ENCODE measurements at regions not wholly inside any gene's neighbourhood (a gene's known extent, or its start where the extent isn't known, plus 50 kb on each side); places are given as distances from the start of the nearest gene placed in this dataset.
A peak's percentile ranks its signal among the peaks of the same experiment; 100 is the strongest.

DNA sequence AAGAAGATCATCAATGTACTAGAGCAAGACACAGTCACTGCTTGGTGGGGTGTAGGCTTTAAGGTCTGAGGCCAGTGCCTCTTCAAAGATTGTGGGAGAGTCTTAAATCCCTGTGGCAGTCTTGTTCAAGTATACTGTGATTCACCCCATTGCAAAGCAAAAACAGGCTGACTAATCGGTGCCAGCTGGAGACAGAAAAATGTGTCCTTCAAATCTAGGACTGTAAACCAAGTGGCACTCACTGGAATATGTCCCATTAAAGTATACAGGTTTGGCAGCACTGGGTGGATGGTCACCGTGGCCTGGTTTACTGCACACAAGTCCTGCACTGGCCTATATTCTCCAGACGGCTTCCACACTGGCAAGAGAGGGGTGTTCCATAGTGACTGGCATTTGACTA is 1315.3 kb downstream of the TMEM121 start:
- Histone ChIP-seq H3K27me3 (no peaks in the 10 kb centered on the region), H3K4me1 (peaks cover 13% of the 10 kb centered on the region), H3K4me3 (no peak overlapping the region), H3K36me3 (ENCODE audit: low read depth, missing control alignments) (no peaks in the 10 kb centered on the region), H3K9me3 (no peaks in the 10 kb centered on the region), H3K27ac (no peak overlapping the region)
- intact Hi-C loops (cut with DNase I; ENCODE audit: low total_unique reads): no loop called here
- no peak for DNase-seq
- WGBS, 2 donors: 71 to 80% methylated on average over 3 of the region's 3 CpGs
- TF ChIP-seq, protein P1, sequence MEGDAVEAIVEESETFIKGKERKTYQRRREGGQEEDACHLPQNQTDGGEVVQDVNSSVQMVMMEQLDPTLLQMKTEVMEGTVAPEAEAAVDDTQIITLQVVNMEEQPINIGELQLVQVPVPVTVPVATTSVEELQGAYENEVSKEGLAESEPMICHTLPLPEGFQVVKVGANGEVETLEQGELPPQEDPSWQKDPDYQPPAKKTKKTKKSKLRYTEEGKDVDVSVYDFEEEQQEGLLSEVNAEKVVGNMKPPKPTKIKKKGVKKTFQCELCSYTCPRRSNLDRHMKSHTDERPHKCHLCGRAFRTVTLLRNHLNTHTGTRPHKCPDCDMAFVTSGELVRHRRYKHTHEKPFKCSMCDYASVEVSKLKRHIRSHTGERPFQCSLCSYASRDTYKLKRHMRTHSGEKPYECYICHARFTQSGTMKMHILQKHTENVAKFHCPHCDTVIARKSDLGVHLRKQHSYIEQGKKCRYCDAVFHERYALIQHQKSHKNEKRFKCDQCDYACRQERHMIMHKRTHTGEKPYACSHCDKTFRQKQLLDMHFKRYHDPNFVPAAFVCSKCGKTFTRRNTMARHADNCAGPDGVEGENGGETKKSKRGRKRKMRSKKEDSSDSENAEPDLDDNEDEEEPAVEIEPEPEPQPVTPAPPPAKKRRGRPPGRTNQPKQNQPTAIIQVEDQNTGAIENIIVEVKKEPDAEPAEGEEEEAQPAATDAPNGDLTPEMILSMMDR (IDR thresholded peaks at IDR 0.05): no peak
- no peak for TF ChIP-seq POLR2A (IDR thresholded peaks at IDR 0.05)

DNA sequence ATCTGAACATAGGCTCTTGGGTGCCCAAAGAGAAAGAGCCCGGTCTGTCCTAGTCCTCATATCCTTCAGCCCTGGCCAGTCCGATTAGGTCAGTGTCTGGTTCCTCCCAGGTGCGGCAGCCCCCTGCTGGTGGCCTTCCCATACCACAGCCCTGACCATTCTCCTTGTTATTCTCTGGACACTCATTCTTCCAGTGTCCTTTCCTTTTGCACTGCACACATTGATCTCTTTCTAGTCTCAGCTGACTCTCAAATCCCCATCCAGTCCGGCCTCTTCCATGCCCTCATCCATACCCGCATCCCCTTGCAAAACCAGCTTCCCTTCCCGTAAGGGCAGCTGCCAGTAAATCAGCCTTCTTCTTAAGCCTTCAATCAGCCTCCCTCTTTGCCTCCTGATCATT is 1316.3 kb downstream of the TMEM121 start:
- Histone ChIP-seq H3K9me3 (no peaks in the 10 kb centered on the region), H3K27me3 (no peaks in the 10 kb centered on the region), H3K27ac (no peak overlapping the region), H3K36me3 (ENCODE audit: low read depth, missing control alignments) (no peaks in the 10 kb centered on the region), H3K4me3 (no peak overlapping the region), H3K4me1 (peaks cover 13% of the 10 kb centered on the region)
- TF ChIP-seq, protein P1 (IDR thresholded peaks at IDR 0.05): peak; percentile 31 to 50 (median 48)
- TF ChIP-seq POLR2A (IDR thresholded peaks at IDR 0.05): no peak
- WGBS, 2 donors: 77 to 86% methylated on average over 5 to 6 of the region's 6 CpGs
- intact Hi-C loops (cut with DNase I; ENCODE audit: low total_unique reads): no loop called here
- DNase-seq: peak; percentile 69

DNA sequence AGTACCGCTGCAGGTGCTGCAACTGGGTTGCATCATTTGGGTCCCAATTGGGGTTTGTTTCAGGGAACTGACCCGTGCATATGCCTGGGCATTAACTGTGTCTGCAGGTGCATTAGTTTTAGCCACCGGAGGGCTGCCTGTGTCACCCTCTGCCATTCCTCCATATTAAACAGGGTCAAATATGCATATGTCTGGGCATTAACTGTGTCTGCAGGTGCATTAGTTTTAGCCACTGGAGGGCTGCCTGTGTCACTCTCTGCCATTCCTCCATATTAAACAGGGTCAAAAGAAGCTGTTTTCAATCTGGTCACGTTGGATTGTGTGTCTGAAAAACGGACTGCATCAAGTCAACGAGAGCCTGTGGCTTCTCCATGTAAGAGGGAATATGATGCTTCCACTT is 1317.0 kb downstream of the TMEM121 start:
- DNase-seq: no peak
- Histone ChIP-seq H3K4me1 (peaks cover 14% of the 10 kb centered on the region), H3K36me3 (ENCODE audit: low read depth, missing control alignments) (no peaks in the 10 kb centered on the region), H3K4me3 (peak overlapping the region in 1 of 2 donors; percentile 70), H3K9me3 (no peaks in the 10 kb centered on the region), H3K27ac (peak overlapping the region; percentile 83 to 97), H3K27me3 (no peaks in the 10 kb centered on the region)
- WGBS, 2 donors: 39 to 46% methylated on average over 5 to 6 of the region's 6 CpGs
- intact Hi-C loops (cut with DNase I; ENCODE audit: low total_unique reads): no loop called here
- no peak for TF ChIP-seq POLR2A (IDR thresholded peaks at IDR 0.05)
- TF ChIP-seq, protein P1 (IDR thresholded peaks at IDR 0.05): no peak

DNA sequence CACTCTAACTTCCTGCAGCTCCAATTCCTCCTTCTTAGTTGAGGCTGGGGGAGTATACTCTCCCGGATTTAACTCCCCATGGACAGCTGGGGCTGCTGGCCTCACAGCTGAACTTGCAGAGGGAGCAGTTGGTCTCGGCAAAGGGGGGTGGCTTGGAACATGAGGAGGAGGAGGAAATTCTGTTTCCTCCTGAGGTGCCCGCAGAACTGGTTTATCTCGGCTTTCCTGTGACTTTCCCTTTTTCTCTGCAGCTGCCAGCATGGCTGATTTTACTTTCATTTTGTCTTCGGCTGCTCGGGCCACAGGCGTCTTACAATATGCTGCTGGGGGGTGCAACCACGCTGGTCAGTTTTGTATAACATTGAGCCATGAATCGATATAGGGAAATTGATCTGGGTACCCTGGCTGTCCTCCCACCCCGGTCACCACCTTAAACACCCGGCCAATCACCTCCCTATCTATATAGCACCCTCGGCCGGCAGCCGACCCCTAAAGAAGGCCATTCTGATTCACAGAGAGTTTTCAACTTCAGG is 1317.6 kb downstream of the TMEM121 start:
- DNase-seq: peak; percentile 54
- peak overlapping the region; percentile 52 to 70 for H3K4me3 ChIP-seq
- no peaks in the 10 kb centered on the region for H3K36me3 ChIP-seq (ENCODE audit: low read depth, missing control alignments)
- TF ChIP-seq, protein P1 (IDR thresholded peaks at IDR 0.05): no peak
- TF ChIP-seq POLR2A (IDR thresholded peaks at IDR 0.05): no peak
- H3K27me3 ChIP-seq: no peaks in the 10 kb centered on the region
- H3K27ac ChIP-seq: peak overlapping the region; percentile 83 to 97
- no peaks in the 10 kb centered on the region for H3K9me3 ChIP-seq
- 19 to 25% methylated on average over 13 to 14 of the region's 14 CpGs for WGBS, 2 donors
- peaks cover 20% of the 10 kb centered on the region for H3K4me1 ChIP-seq
- intact Hi-C loops (cut with DNase I; ENCODE audit: low total_unique reads): no loop called here

DNA sequence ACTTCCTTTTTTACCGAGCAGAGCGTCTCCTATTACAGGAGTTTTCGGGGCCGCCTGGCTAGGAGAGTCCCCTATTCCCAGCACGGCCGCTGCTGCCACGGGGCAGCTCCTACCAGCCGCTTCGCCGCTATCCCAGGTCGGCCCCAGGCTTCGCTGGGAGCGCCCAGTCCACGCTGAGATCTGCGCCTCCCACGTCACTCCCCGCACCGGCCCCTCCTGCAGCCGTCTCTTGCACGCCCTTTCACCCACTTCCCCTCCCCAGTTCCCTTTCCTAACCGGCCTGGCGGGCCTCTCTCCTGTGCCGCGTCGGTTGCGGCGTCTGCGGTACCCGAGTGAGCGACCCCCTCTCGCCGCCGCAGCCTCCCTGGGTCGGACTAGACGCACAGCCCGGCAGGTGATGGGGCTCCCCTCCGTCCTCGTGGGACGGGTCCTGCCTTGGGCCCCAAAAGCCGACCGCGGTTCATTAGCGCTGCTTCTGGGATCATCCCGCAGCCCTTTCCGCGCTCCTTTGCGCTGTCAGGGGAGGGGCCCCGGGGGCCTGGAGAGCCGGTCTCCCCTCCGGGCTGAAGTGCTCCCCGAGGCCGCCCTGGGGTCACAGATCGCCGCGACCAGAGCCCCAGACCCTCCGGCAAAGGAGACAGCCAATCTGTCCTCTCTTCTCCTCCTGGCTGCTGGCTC is 1318.4 kb downstream of the TMEM121 start:
- H3K27me3 ChIP-seq: no peaks in the 10 kb centered on the region
- 21 to 44% methylated on average over 39 to 56 of the region's 56 CpGs for WGBS, 2 donors
- no peaks in the 10 kb centered on the region for H3K36me3 ChIP-seq (ENCODE audit: low read depth, missing control alignments)
- no peaks in the 10 kb centered on the region for H3K9me3 ChIP-seq
- H3K4me1 ChIP-seq: peaks cover 20% of the 10 kb centered on the region
- peak overlapping the region; percentile 52 to 70 for H3K4me3 ChIP-seq
- peak; percentile 84 for DNase-seq
- TF ChIP-seq, protein P1 (IDR thresholded peaks at IDR 0.05): no peak
- TF ChIP-seq POLR2A (IDR thresholded peaks at IDR 0.05): no peak
- intact Hi-C loops (cut with DNase I; ENCODE audit: low total_unique reads): no loop called here
- peak overlapping the region; percentile 83 to 97 for H3K27ac ChIP-seq

All from testis (tissue), 2 donors.